Prostate gland (tissue), 2 donors: ENCODE measurements at regions not wholly inside any gene's neighbourhood (a gene's known extent, or its start where the extent isn't known, plus 50 kb on each side); places are given as distances from the start of the nearest gene placed in this dataset.

ENCODE experiments used
- DNase-seq: peaks from one replicate; pipeline ENCODE4 v3.0.0-alpha.2; 2019; ENCODE audit warnings: low spot score
- H3K27ac ChIP-seq, 2 donors: fragments of 200-600 bp; sonication (generic); 2 replicates each; pipeline ENCODE4 v1.5.1; 2017 to 2019
- H3K27me3 ChIP-seq: fragments of 200-600 bp; sonication (generic); replicated peaks from 2 replicates; pipeline ENCODE4 v1.5.1; 2019; ENCODE audit not compliant: insufficient read depth
- H3K36me3 ChIP-seq, 2 donors: fragments of 200-600 bp; sonication (generic); 1 replicate in 1 of 2; 2 replicates in 1 of 2; pipeline versions ENCODE4 v1.5.1 to v1.8.1; 2017 to 2019
- H3K4me1 ChIP-seq: fragments of 200-600 bp; sonication (generic); replicated peaks from 2 replicates; pipeline ENCODE4 v1.5.1; 2019
- H3K4me3 ChIP-seq, 2 donors: fragments of 200-600 bp; sonication (generic); 2 replicates each; pipeline ENCODE4 v1.5.1; 2017 to 2019
- H3K9me3 ChIP-seq: fragments of 200-600 bp; sonication (generic); 2 replicates; pipeline ENCODE4 v1.5.1; 2017
- CTCF ChIP-seq, 4 experiments: fragments of 200-600 bp in 2 of 4; fragments of 450-650 bp in 2 of 4; sonication (generic) in 2 of 4; IDR thresholded peaks; 1 replicate in 3 of 4; 2 replicates in 1 of 4; pipeline ENCODE4 v1.5.1; 2016 to 2019; ENCODE audit warnings: antibody characterized with exemption in 4 of 4, mild to moderate bottlenecking in 2 of 4, moderate library complexity in 2 of 4
- POLR2A ChIP-seq: fragments of 450-650 bp; IDR thresholded peaks from one replicate; pipeline ENCODE4 v1.6.1; 2016; ENCODE audit warnings: antibody characterized with exemption, mild to moderate bottlenecking
- POLR2AphosphoS5 ChIP-seq: sonication (generic); formaldehyde crosslinking; IDR thresholded peaks from one replicate; pipeline ENCODE4 v1.6.1; 2017; ENCODE audit warnings: antibody characterized with exemption
- WGBS: methylation state at CpG from one replicate; pipeline ENCODE4 v1.1.5; 2018; 5-methylcytosine and 5-hydroxymethylcytosine counted together
- intact Hi-C: fragments of 100-400 bp; cut with DNase I; formaldehyde crosslinking; loops from one replicate; pipeline ENCODE4 v1.14.2; 2022

GRCh38 chr13:61013796-61014195 is 401.9 kb downstream of the PCDH20 start:
- H3K27me3 ChIP-seq, result no peaks in the 10 kb centered on the region
- no peaks in the 10 kb centered on the region for H3K36me3 ChIP-seq
- 74% methylated on average over 2 of the region's 2 CpGs for WGBS
- H3K4me1 ChIP-seq, result no peaks in the 10 kb centered on the region
- H3K27ac ChIP-seq, result no peak overlapping the region
- intact Hi-C loops, result no loop called here
- no peak for TF ChIP-seq POLR2AphosphoS5
- no peak for TF ChIP-seq CTCF (IDR thresholded peaks at IDR 0.05)
- no peak for TF ChIP-seq POLR2A
- no peaks in the 10 kb centered on the region for H3K9me3 ChIP-seq
- no peak overlapping the region for H3K4me3 ChIP-seq
- DNase-seq, result no peak

GRCh38 chr13:61010358-61010757 is 405.3 kb downstream of the PCDH20 start:
- DNase-seq, result no peak
- intact Hi-C loops, result no loop called here
- Histone ChIP-seq H3K4me1 (no peaks in the 10 kb centered on the region), H3K27me3 (no peaks in the 10 kb centered on the region), H3K9me3 (no peaks in the 10 kb centered on the region), H3K27ac (no peak overlapping the region), H3K4me3 (no peak overlapping the region), H3K36me3 (no peaks in the 10 kb centered on the region)
- 91% methylated on average over 2 of the region's 2 CpGs for WGBS
- TF ChIP-seq POLR2A (no peak), POLR2AphosphoS5 (no peak), CTCF (IDR thresholded peaks at IDR 0.05) (no peak)

GRCh38 chr13:61002686-61003085 is 413.0 kb downstream of the PCDH20 start:
- H3K27me3 ChIP-seq, result no peaks in the 10 kb centered on the region
- H3K9me3 ChIP-seq, result no peaks in the 10 kb centered on the region
- no peaks in the 10 kb centered on the region for H3K4me1 ChIP-seq
- DNase-seq, result no peak
- intact Hi-C loops, result no loop called here
- no peak for TF ChIP-seq CTCF (IDR thresholded peaks at IDR 0.05)
- no peak for TF ChIP-seq POLR2AphosphoS5
- TF ChIP-seq POLR2A, result no peak
- H3K27ac ChIP-seq, result no peak overlapping the region
- H3K36me3 ChIP-seq, result no peaks in the 10 kb centered on the region
- WGBS, result 69% methylated on average over 1 of the region's 1 CpG
- no peak overlapping the region for H3K4me3 ChIP-seq

GRCh38 chr13:60990032-60990733 is 425.5 kb downstream of the PCDH20 start:
- DNase-seq, result no peak
- no peaks in the 10 kb centered on the region for H3K4me1 ChIP-seq
- TF ChIP-seq POLR2AphosphoS5, result no peak
- no peak for TF ChIP-seq CTCF (IDR thresholded peaks at IDR 0.05)
- TF ChIP-seq POLR2A, result no peak
- no peak overlapping the region for H3K27ac ChIP-seq
- no peaks in the 10 kb centered on the region for H3K27me3 ChIP-seq
- 92% methylated on average over 4 of the region's 4 CpGs for WGBS
- no peaks in the 10 kb centered on the region for H3K9me3 ChIP-seq
- intact Hi-C loops, result no loop called here
- no peak overlapping the region for H3K4me3 ChIP-seq
- H3K36me3 ChIP-seq, result no peaks in the 10 kb centered on the region

GRCh38 chr13:60986301-60986700 is 429.3 kb downstream of the PCDH20 start:
- WGBS, result 60% methylated on average over 1 of the region's 1 CpG
- Histone ChIP-seq H3K27me3 (no peaks in the 10 kb centered on the region), H3K4me1 (no peaks in the 10 kb centered on the region), H3K4me3 (no peak overlapping the region), H3K9me3 (no peaks in the 10 kb centered on the region), H3K27ac (no peak overlapping the region), H3K36me3 (no peaks in the 10 kb centered on the region)
- intact Hi-C loops, result no loop called here
- TF ChIP-seq POLR2AphosphoS5 (no peak), POLR2A (no peak), CTCF (IDR thresholded peaks at IDR 0.05) (no peak)
- DNase-seq, result no peak
